ENCODE measurements at regions not wholly inside any gene's neighbourhood (a gene's known extent, or its start where the extent isn't known, plus 50 kb on each side); places are given as distances from the start of the nearest gene placed in this dataset.

- Histone ChIP-seq H2AK5ac (ENCODE audit: insufficient read length, low read length) (no peak overlapping the region), H2BK12ac (ENCODE audit: insufficient read length, low read depth, low read length) (no peak overlapping the region), H2BK20ac (ENCODE audit: low read depth, low read length, poor library complexity, severe bottlenecking) (no peak overlapping the region), H3K27me3 (ENCODE audit: insufficient read depth, low read length) (no peaks in the 10 kb centered on the region), H2BK15ac (ENCODE audit: low read depth, low read length) (no peak overlapping the region), H3K9me3 (ENCODE audit: control insufficient read depth, low read depth, low read length) (no peaks in the 10 kb centered on the region), H2AFZ (ENCODE audit: low read length) (no peak overlapping the region), H3K4ac (ENCODE audit: low read depth, low read length) (no peak overlapping the region), H3K14ac (ENCODE audit: insufficient read depth, low read length) (no peak overlapping the region), H3K4me2 (ENCODE audit: insufficient read depth, insufficient read length, low read length) (no peak overlapping the region), H3K79me2 (ENCODE audit: insufficient read depth, low read length) (no peaks in the 10 kb centered on the region), H3K18ac (ENCODE audit: insufficient read length, low read depth, low read length) (no peak overlapping the region), H4K8ac (replicated peaks; ENCODE audit: insufficient read length, low read depth, low read length) (no peak overlapping the region), H3K56ac (ENCODE audit: insufficient read length, low read depth, low read length) (no peak overlapping the region), H4K20me1 (ENCODE audit: control insufficient read depth, insufficient read depth, insufficient read length) (no peaks in the 10 kb centered on the region), H3K9ac (ENCODE audit: extremely low read depth, insufficient read length, low read length) (no peak overlapping the region), H3K79me1 (ENCODE audit: insufficient read depth, low read depth, low read length, poor library complexity, severe bottlenecking) (no peaks in the 10 kb centered on the region), H3K27ac (ENCODE audit: insufficient read length, low read depth, low read length) (no peak overlapping the region), H3K23ac (ENCODE audit: insufficient read length, low read depth, low read length) (no peak overlapping the region), H3K4me1 (ENCODE audit: insufficient read depth, low read length) (no peaks in the 10 kb centered on the region), H3K23me2 (ENCODE audit: insufficient read length, low read depth, low read length, poor library complexity, severe bottlenecking) (no peaks in the 10 kb centered on the region), H2BK120ac (ENCODE audit: low read depth, low read length, poor library complexity, severe bottlenecking) (no peak overlapping the region), H4K5ac (ENCODE audit: insufficient read length, low read depth, low read length) (no peak overlapping the region), H2BK5ac (ENCODE audit: insufficient read length, low read length) (no peak overlapping the region), H3T11ph (ENCODE audit: low read length) (no peak overlapping the region), H4K91ac (ENCODE audit: insufficient read length, low read depth, low read length) (no peak overlapping the region)
- DNase-seq, result no peak
- no peak overlapping the region for H3K4me3 Mint-ChIP-seq
- H3K36me3 Mint-ChIP-seq (ENCODE audit: insufficient read depth in 1 of 3, low read depth in 3 of 3), result no peaks in the 10 kb centered on the region
- no peak overlapping the region for H3K27ac Mint-ChIP-seq
- TF ChIP-seq CTCF (conservative IDR thresholded peaks at IDR 0.05), result no peak
- H3K9me3 Mint-ChIP-seq, result peaks cover 0 to 5% of the 10 kb centered on the region in 2 experiments; a peak in 2 of 5 replicates
- H3K27me3 Mint-ChIP-seq (ENCODE audit: low read depth), result no peaks in the 10 kb centered on the region
- no peaks in the 10 kb centered on the region for H3K4me1 Mint-ChIP-seq
- no CpG with 5 or more reads among the region's 2 CpGs for WGBS (ENCODE audit: extremely low coverage, insufficient read length, low lambda C conversion rate)
These were observed 196.9 kb upstream of the ALG10 start for GRCh38 chr12:33825442-33825841.

All from H9 (cell line).